ENCODE measurements at regions not wholly inside any gene's neighbourhood (a gene's known extent, or its start where the extent isn't known, plus 50 kb on each side); places are given as distances from the start of the nearest gene placed in this dataset.

- TF ChIP-seq CTCF (IDR thresholded peaks at IDR 0.05; ENCODE audit: control insufficient read depth, extremely low read depth, insufficient read depth), result no peak
- H3K4me3 ChIP-seq (ENCODE audit: low read depth, low read length), result no peak overlapping the region
- no peak for DNase-seq (ENCODE audit: low read depth)
These were observed 420.6 kb downstream of the CMPK2 start for GRCh38 chr2:6445156-6445555.

GRCh38 chr2:6446938-6447608 is 418.6 kb downstream of the CMPK2 start:
- no peak overlapping the region for H3K4me3 ChIP-seq (ENCODE audit: low read depth, low read length)
- TF ChIP-seq CTCF (IDR thresholded peaks at IDR 0.05; ENCODE audit: control insufficient read depth, extremely low read depth, insufficient read depth), result no peak
- no peak for DNase-seq (ENCODE audit: low read depth)

GRCh38 chr2:6448893-6449292 is 416.8 kb downstream of the CMPK2 start:
- DNase-seq (ENCODE audit: low read depth), result no peak
- H3K4me3 ChIP-seq (ENCODE audit: low read depth, low read length), result no peak overlapping the region
- TF ChIP-seq CTCF (IDR thresholded peaks at IDR 0.05; ENCODE audit: control insufficient read depth, extremely low read depth, insufficient read depth), result no peak

- no peak for TF ChIP-seq CTCF (IDR thresholded peaks at IDR 0.05; ENCODE audit: control insufficient read depth, extremely low read depth, insufficient read depth)
- no peak for DNase-seq (ENCODE audit: low read depth)
These were observed 416.4 kb downstream of the CMPK2 start for GRCh38 chr2:6449343-6449742.

GRCh38 chr2:6452702-6453481 is 412.8 kb downstream of the CMPK2 start:
- DNase-seq (ENCODE audit: low read depth), result no peak
- H3K4me3 ChIP-seq (ENCODE audit: low read depth, low read length), result no peak overlapping the region
- peak; percentile 27; the same call in 1 of the 2 replicates for TF ChIP-seq CTCF (IDR thresholded peaks at IDR 0.05; ENCODE audit: control insufficient read depth, extremely low read depth, insufficient read depth)

More at GRCh38 chr2:6449343-6449742, 416.4 kb downstream of the CMPK2 start:
- H3K4me3 ChIP-seq (ENCODE audit: low read depth, low read length), result no peak overlapping the region

GRCh38 chr2:6454286-6454990 is 411.3 kb downstream of the CMPK2 start:
- no peak for TF ChIP-seq CTCF (IDR thresholded peaks at IDR 0.05; ENCODE audit: control insufficient read depth, extremely low read depth, insufficient read depth)
- DNase-seq (ENCODE audit: low read depth), result no peak
- H3K4me3 ChIP-seq (ENCODE audit: low read depth, low read length), result no peak overlapping the region
